ENCODE measurements at regions not wholly inside any gene's neighbourhood (a gene's known extent, or its start where the extent isn't known, plus 50 kb on each side); places are given as distances from the start of the nearest gene placed in this dataset.

- no peak for TF ChIP-seq CTCF (IDR thresholded peaks at IDR 0.05)
- TF ChIP-seq POLR2A (IDR thresholded peaks at IDR 0.05), result no peak
Measured at GRCh38 chr12:67111182-67111581, 158.0 kb upstream of the CAND1 start.

Data from vagina (tissue), 2 donors.